ENCODE measurements at regions not wholly inside any gene's neighbourhood (a gene's known extent, or its start where the extent isn't known, plus 50 kb on each side); places are given as distances from the start of the nearest gene placed in this dataset.
"Not testable (repeated sequence)": the region's sequence is repeated elsewhere in the genome, so short reads cannot be mapped to it uniquely, and the experiment has no call there.

DNA sequence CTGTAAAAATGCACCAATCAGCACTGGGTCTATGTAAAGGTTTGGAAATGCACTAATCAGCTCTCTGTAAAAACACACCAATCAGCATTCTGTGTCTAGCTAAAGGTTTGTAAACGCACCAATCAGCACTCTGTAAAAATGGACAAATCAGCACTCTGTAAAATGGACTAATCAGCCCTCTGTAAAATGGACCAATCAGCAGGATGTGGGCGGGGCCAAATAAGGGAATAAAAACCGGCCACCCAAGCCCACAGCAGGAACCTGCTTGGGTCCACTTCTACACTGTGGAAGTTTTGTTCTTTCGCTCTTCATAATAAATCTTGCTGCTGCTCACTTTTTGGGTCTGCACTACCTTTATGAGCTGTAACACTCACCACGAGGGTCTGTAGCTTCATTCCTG, 101.0 kb downstream of the SMC2 start:
- not testable (repeated sequence) for DNase-seq (ENCODE audit: insufficient read length, low spot score); FAIRE-seq

DNA sequence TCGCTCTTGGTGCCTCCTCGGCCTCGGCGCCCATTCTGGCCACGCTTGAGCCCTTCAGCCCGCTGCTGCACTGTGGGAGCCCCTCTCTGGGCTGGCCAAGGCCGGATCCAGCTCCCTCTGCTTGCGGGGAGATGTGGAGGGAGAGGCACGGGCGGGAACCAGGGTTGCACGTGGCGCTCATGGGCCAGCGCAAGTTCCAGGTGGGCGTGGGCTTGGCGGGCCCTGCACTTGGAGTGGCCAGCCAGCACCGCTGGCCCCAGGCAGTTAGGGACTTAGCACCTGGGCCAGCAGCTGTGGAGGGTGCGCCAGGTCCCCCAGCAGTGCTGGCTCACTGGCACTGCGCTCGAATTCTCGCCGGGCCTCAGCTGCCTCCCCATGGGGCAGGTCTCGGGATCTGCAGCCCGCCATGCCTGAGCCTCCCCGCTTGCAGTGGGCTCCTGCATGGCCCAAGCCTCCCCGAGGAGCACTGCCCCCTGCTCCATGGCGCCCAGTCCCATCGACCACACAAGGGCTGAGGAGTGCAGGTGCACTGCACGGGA, 106.4 kb downstream of the SMC2 start:
- DNase-seq (ENCODE audit: insufficient read length, low spot score) (no peak), FAIRE-seq (no peak)
- TF ChIP-seq POLR2A (IDR thresholded peaks at IDR 0.05; ENCODE audit: low read depth, low read length): no peak

DNA sequence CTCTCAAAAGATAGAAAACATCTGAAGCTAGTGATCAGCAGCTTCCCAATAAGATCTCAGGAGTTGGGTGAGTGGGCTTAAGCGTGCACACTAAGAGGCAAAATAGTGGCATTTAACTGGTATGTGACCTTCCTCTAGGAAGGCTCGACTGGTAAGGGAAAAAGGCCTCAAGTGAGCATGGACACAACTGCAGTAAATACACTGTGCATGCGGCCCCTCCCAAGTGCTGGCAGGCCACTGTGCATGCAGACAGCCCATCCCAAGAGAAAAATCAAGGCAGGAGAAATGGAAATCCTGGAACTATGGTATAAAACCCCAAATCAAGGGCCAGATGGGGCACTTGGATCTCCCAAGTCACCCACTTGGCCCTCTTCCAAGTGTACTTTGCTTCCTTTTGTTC, 112.7 kb downstream of the SMC2 start:
- no peak for TF ChIP-seq POLR2A (IDR thresholded peaks at IDR 0.05; ENCODE audit: low read depth, low read length)
- no peak for FAIRE-seq
- DNase-seq (ENCODE audit: insufficient read length, low spot score): no peak

DNA sequence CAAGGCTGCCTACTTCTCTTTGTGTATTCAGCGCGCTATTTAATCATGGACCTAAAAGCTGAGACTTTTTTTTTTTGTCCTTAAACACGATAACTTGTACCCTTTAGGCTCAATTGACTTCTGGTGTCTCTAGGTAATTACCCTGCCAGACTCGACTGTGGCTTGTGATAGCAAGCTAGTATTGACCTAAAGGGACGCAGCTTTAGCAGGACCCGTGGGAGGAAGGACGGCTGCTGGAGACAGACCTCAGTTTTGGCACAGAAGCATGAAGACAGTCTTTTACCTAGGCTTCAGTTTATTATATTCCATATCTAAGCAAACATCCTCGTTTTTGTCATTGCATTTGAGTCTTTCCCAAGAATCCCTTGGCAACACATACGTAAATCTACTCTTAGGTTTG, 115.3 kb downstream of the SMC2 start:
- DNase-seq (ENCODE audit: insufficient read length, low spot score) (no peak), FAIRE-seq (no peak)
- no peak for TF ChIP-seq POLR2A (IDR thresholded peaks at IDR 0.05; ENCODE audit: low read depth, low read length)

DNA sequence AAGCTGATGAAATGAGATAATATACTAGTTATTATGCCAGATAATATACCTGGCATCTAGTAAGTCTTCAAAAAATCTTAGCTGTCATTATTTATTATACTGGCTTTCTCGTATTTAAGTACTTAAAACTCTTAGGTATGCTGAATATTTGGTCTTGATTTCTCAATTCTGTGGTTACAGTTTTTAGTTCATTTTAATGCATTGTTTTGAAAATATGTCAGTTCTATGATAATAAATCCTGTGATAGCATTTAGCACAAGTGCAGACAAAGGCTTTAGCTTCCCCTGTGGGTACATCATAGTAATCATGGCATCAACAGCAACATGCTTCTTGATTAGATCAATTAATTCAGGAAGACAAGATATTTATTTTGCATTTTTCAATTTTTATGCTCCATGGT, 133.0 kb downstream of the SMC2 start:
- no peak for DNase-seq (ENCODE audit: insufficient read length, low spot score)
- peak; percentile 11 for FAIRE-seq
- no peak for TF ChIP-seq POLR2A (IDR thresholded peaks at IDR 0.05; ENCODE audit: low read depth, low read length)

DNA sequence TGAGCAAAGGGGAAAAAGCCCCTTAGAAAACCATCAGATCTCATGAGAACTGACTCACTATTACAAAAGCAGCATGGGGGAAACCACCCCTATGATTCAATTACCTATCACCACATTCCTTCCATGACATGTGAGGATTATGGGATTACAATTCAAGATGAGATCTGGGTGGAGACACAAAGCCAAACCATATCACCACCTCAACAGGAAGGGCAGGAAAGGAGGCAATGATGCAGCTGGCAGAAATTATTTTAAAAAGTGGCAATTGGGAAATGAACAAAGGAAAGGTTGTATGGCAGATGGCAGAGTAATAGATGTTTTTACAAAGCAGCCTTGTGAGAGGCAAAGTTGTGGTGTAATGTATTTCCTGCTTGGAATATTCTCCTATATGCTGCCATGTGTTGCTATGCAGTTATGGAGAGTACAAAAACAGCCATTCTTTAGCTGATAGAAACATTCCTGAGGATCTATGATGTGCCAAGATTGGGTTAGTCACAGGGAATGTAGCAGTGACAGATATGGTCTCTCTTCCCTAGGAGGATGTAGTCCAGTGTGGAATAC, 138.8 kb downstream of the SMC2 start:
- peak; percentile 98 for FAIRE-seq
- DNase-seq (ENCODE audit: insufficient read length, low spot score): peak; percentile 19
- no peak for TF ChIP-seq POLR2A (IDR thresholded peaks at IDR 0.05; ENCODE audit: low read depth, low read length)

DNA sequence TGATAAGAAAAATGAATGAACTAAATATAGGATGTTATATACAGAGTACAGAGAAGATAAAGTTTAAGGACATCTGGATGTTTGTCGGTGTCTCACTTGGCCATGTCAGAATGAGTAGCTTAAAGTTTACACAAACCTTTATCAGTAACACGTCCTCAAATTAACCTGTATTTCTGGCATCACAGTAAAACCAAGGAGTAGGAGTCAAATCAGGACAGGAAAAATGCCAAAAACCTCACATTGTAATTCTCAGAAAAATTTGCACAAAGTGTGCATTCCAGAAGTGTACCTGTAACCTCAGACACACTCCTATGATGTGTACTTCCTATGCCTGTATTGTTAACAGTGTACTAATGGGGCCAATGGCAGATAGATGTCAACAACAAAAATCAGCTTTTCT, 139.3 kb downstream of the SMC2 start:
- DNase-seq (ENCODE audit: insufficient read length, low spot score) (no peak), FAIRE-seq (no peak)
- no peak for TF ChIP-seq POLR2A (IDR thresholded peaks at IDR 0.05; ENCODE audit: low read depth, low read length)

DNA sequence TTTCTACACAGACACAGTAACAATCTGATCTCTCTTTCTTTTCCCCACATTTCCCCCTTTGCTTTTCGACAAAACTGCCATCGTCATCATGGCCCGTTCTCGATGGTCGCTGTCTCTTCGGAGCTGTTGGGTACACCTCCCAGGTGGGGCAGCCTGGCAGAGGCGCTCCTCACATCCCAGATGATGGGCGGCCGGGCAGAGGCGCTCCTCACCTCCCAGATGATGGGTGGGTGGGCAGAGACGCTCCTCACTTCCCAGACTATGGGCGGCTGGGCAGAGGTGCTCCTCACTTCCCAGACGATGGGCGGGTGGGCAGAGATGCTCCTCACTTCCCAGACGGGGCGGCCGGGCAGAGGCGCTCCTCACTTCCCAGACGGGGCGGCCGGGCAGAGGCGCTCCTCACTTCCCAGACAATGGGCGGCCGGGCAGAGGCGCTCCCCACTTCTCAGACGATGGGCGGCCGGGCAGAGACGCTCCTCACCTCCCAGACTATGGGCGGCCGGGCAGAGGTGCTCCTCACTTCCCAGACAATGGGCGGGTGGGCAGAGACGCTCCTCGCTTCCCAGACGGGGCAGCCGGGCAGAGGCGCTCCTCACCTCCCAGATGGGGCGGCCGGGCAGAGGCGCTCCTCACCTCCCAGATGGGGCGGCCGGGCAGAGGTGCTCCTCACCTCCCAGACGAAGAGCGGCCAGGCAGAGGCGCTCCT, 140.7 kb downstream of the SMC2 start:
- DNase-seq (ENCODE audit: insufficient read length, low spot score); FAIRE-seq: not testable (repeated sequence)

DNA sequence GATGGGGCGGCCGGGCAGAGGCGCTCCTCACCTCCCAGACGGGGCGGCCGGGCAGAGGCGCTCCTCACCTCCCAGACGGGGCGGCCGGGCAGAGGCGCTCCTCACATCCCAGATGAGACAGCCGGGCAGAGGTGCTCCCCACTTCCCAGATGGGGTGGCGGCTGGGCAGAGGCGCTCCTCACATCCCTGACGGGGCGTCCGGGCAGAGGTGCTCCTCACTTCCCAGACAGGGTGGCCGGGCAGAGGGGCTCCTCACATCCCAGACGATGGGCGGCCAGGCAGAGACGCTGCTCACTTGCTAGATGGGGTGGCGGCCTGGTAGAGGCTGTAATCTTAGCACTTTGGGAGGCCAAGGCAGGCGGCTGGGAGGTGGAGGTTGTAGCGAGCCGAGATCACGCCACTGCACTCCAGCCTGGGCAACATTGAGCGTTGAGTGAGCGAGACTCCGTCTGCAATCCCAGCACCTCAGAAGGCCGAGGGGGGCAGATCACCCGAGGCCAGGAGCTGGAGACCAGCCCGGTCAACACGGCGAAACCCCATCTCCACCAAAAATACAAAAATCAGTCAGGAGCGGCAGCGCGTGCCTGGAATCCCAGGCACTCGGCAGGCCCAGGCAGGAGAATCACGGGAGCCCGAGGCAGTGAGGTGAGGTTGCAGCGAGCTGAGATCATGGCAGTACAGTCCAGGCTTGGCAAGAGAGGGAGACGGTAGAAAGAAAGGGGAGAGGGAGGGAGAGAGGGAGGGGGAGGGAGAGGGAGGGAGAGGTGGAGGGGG, 141.4 kb downstream of the SMC2 start:
- DNase-seq (ENCODE audit: insufficient read length, low spot score); FAIRE-seq: not testable (repeated sequence)

DNA sequence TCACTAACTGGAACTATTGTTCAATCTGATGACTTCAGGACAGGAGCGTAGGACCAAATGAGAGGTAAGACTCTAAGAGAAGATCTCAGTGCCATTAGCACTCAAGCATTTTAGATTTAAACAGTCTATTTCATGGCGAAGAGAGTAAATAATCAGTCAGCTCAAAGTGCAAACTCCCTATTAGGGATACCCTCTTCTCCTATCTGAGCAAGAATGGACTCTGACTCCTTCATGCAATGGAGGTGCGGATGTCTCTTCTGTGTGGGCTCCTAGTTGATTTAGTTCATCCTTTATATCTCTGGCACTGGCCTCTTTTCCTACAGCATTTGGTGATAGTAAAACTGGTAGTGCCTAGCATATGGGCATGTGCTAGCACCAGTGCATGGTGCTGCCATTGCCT, 144.6 kb downstream of the SMC2 start:
- no peak for DNase-seq (ENCODE audit: insufficient read length, low spot score)
- FAIRE-seq: peak; percentile 55
- TF ChIP-seq POLR2A (IDR thresholded peaks at IDR 0.05; ENCODE audit: low read depth, low read length): no peak

DNA sequence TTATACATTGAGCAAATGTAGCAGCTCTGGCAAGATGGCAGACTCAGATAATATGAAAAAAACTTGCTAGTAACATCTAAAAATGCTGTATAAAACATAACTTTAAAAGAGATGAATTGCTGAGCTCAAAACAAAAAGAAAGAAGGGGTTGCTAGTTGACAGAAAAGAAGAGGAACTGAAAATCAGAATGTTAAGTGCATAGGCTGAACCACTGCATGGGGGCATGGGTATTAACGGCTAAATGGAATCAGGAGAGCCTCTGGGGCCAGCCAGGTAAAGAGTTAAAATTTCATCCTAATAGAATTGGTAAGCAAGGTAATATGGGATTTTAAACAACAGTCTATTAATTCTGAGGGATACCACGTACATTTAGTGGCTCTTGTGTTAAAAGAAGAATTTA, 146.8 kb downstream of the SMC2 start:
- DNase-seq (ENCODE audit: insufficient read length, low spot score): no peak
- no peak for FAIRE-seq
- TF ChIP-seq POLR2A (IDR thresholded peaks at IDR 0.05; ENCODE audit: low read depth, low read length): no peak

DNA sequence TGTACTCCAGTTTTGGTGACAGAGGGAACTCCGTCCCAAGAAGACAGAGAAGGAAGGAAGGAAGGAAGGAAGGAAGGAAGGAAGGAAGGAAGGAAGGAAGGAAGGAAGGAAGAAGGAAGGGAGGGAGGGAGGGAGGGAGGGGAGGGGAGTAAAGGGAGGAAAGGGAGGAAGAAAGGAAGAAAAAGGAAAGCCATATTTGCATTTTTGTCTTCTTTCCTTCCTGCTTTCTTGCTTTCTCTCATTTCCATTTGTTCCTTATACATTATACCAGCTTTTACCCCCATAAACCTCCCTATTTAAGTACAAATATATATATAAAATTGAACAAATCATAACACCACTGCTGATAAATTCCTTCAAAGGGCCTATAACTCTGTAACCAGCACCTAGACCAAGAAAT, 151.8 kb downstream of the SMC2 start:
- DNase-seq (ENCODE audit: insufficient read length, low spot score) (no peak), FAIRE-seq (no peak)
- no peak for TF ChIP-seq POLR2A (IDR thresholded peaks at IDR 0.05; ENCODE audit: low read depth, low read length)

DNA sequence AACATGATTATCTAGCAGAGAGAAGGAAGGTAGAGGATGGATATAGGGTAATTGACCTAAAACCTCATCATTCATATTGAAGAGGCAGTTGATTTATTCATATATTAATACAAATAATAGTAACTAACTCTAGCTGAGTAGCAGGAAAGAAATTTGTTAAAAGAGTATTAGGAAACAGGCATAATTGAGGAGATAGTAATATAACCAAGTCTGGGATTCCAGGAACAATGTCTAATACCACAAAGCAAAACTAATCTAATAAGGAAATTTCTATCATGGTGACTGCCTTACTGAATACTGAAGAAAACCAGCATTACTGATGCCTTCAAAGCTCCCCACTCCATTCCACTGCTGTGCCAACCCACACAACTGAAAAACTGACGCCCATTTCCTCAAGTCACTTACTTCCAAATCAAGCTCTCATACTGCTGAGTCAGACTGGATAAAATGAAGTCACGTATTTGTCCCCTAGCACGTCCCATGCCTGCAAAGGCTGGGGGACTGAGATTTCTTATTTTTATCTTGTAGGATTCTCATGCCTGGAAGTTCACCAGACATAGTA, 153.9 kb downstream of the SMC2 start:
- FAIRE-seq (peak; percentile 85), DNase-seq (ENCODE audit: insufficient read length, low spot score) (peak; percentile 10)
- no peak for TF ChIP-seq POLR2A (IDR thresholded peaks at IDR 0.05; ENCODE audit: low read depth, low read length)

DNA sequence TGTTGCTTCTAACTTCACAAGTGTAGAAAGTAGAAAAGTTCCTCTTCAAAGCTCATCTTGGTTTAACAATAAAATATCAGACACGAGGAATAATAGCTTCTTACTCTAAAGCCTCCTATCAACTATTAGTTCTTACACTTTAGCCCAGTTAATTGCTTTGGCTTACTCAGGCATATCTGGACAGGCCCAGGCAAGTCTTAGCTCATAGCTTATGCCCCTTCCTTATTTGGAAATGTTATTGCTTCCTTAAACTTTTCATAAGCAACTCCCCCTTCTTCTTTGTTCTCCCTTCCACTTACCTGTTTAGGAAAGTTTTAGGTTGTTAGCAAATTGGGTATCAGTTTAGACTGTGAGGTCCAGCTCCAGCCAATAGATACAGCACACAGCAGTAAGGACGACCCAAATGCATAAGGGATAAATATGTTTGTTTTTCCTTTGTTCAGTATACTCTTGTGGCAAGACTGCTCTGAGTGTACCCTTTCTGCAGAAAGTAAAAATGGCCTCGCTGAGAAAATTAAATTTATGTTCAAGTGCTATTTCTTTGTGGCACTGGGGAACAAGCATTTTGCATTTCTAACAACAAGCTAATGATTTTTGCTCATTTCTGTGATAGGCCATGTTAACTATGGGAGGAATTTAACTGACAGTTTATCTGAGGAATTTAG, 162.1 kb downstream of the SMC2 start:
- FAIRE-seq (no peak), DNase-seq (ENCODE audit: insufficient read length, low spot score) (no peak)
- TF ChIP-seq POLR2A (IDR thresholded peaks at IDR 0.05; ENCODE audit: low read depth, low read length): no peak
